Parathyroid adenoma (tissue), 2 donors: ENCODE measurements at regions not wholly inside any gene's neighbourhood (a gene's known extent, or its start where the extent isn't known, plus 50 kb on each side); places are given as distances from the start of the nearest gene placed in this dataset.

Source experiments
- H2AFZ ChIP-seq: fragments of 300-600 bp; sonication (generic); one replicate; pipeline ENCODE4 v1.7.0; 2017; ENCODE audit warnings: antibody characterized with exemption, mild to moderate bottlenecking
- H3K27ac ChIP-seq: fragments of 300-600 bp; sonication (generic); one replicate; pipeline ENCODE4 v1.7.0; 2017
- H3K27me3 ChIP-seq: fragments of 300-600 bp; sonication (generic); one replicate; pipeline ENCODE4 v1.7.0; 2017; ENCODE audit warnings: low read length; ENCODE audit not compliant: control insufficient read depth, insufficient read depth
- H3K36me3 ChIP-seq: fragments of 300-600 bp; sonication (generic); one replicate; pipeline ENCODE4 v1.7.0; 2017; ENCODE audit warnings: low read length; ENCODE audit not compliant: control insufficient read depth, insufficient read depth
- H3K4me1 ChIP-seq: fragments of 300-600 bp; sonication (generic); one replicate; pipeline ENCODE4 v1.7.0; 2017; ENCODE audit warnings: control low read depth
- H3K4me2 ChIP-seq: fragments of 300-600 bp; sonication (generic); one replicate; pipeline ENCODE4 v1.7.0; 2017; ENCODE audit warnings: low read length
- H3K4me3 ChIP-seq: fragments of 300-600 bp; sonication (generic); one replicate; pipeline ENCODE4 v1.7.0; 2017; ENCODE audit warnings: low read depth, low read length
- H3K79me2 ChIP-seq: fragments of 300-600 bp; sonication (generic); one replicate; pipeline ENCODE4 v1.7.0; 2017; ENCODE audit warnings: control low read depth
- H3K9ac ChIP-seq: fragments of 300-600 bp; sonication (generic); one replicate; pipeline ENCODE4 v1.7.0; 2017; ENCODE audit warnings: mild to moderate bottlenecking
- H3K9me3 ChIP-seq: fragments of 300-600 bp; sonication (generic); one replicate; pipeline ENCODE4 v1.7.0; 2017; ENCODE audit warnings: low read length; ENCODE audit not compliant: control insufficient read depth
- CTCF ChIP-seq: fragments of 300-600 bp; sonication (generic); IDR thresholded peaks from one replicate; pipeline ENCODE4 v1.7.0; 2017; ENCODE audit warnings: antibody characterized with exemption, mild to moderate bottlenecking
- donor health status: primary hyperparathyroidism.

DNA sequence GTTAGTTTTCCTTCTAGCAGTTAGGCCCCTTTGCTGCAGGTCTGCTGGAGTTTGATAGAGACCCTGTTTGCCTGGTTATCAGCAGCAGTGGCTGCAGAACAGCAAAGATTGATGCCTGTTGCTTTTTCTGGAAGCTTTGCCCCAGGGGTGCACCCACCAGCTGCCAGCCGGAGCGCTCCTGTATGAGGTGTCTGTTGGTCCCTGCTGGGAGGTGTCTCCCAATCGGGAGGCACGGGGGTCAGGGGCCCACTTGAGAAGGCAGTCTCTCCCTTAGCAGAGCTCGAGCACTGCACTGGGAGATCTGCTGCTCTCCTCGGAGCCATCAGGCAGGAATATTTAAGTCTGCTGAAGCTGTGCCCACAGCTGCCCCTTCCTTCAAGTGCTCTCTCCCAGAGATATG, 825.3 kb upstream of the GRM7 start:
- Histone ChIP-seq H3K4me1 (no peaks in the 10 kb centered on the region), H3K9me3 (no peaks in the 10 kb centered on the region), H3K27ac (no peak overlapping the region), H3K79me2 (no peaks in the 10 kb centered on the region), H3K9ac (no peak overlapping the region), H3K27me3 (no peaks in the 10 kb centered on the region), H3K4me3 (no peak overlapping the region), H3K36me3 (no peaks in the 10 kb centered on the region), H3K4me2 (no peak overlapping the region), H2AFZ (no peak overlapping the region)
- TF ChIP-seq CTCF, result no peak

DNA sequence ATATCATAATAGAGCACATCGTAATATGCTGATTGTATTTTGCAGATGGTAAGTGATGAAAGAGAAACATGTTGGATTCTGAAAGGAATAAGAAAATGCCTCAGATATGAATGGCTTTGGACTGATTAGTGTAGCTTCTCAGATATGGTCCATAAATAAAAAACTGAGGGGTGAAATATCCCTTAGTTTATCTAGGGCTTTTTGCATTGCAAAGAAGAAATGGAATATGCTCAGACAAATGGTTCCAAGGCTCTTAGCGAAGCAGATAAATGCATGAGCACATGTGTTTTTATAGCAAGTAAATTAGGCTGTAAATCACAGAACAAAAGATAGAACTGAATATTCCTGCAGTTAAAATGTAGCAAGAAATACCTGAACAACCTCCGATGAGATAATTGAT, 820.9 kb upstream of the GRM7 start:
- no peaks in the 10 kb centered on the region for H3K9me3 ChIP-seq
- no peaks in the 10 kb centered on the region for H3K27me3 ChIP-seq
- no peaks in the 10 kb centered on the region for H3K4me1 ChIP-seq
- no peak overlapping the region for H3K4me3 ChIP-seq
- TF ChIP-seq CTCF, result no peak
- H3K36me3 ChIP-seq, result no peaks in the 10 kb centered on the region
- H3K79me2 ChIP-seq, result no peaks in the 10 kb centered on the region
- no peak overlapping the region for H2AFZ ChIP-seq
- H3K4me2 ChIP-seq, result no peak overlapping the region
- H3K27ac ChIP-seq, result no peak overlapping the region
- no peak overlapping the region for H3K9ac ChIP-seq

GRCh38 chr3:6041894-6042293, 819.0 kb upstream of the GRM7 start:
- TF ChIP-seq CTCF, result no peak
- H3K4me3 ChIP-seq, result no peak overlapping the region
- H3K36me3 ChIP-seq, result no peaks in the 10 kb centered on the region
- H3K4me2 ChIP-seq, result no peak overlapping the region
- H3K9ac ChIP-seq, result no peak overlapping the region
- H3K79me2 ChIP-seq, result no peaks in the 10 kb centered on the region
- H3K9me3 ChIP-seq, result no peaks in the 10 kb centered on the region
- H3K4me1 ChIP-seq, result no peaks in the 10 kb centered on the region
- no peaks in the 10 kb centered on the region for H3K27me3 ChIP-seq
- H2AFZ ChIP-seq, result no peak overlapping the region
- H3K27ac ChIP-seq, result no peak overlapping the region

DNA sequence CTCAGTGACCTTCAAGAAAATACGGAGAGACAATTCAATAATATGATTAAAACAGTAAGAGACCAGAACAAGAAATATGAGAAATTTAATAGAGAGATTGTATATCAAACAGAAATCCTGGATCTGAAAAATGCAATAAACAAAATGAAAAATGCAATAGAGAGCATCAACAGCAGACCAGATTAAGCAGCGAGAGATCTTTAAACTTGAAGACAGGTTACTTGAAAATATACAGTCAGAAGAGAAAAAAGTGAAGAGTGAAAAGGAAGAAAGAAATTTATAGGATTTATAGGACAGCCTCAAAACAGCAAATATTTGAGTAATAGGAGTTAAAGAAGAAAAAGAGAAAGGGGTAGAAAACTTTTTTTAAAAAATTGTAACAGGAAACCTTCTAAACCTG, 813.9 kb upstream of the GRM7 start:
- no peak overlapping the region for H3K4me2 ChIP-seq
- H3K36me3 ChIP-seq, result no peaks in the 10 kb centered on the region
- H3K27ac ChIP-seq, result no peak overlapping the region
- no peak overlapping the region for H3K9ac ChIP-seq
- H3K27me3 ChIP-seq, result no peaks in the 10 kb centered on the region
- H3K9me3 ChIP-seq, result no peaks in the 10 kb centered on the region
- H3K4me1 ChIP-seq, result no peaks in the 10 kb centered on the region
- no peak overlapping the region for H2AFZ ChIP-seq
- TF ChIP-seq CTCF, result no peak
- H3K79me2 ChIP-seq, result no peaks in the 10 kb centered on the region
- H3K4me3 ChIP-seq, result no peak overlapping the region

GRCh38 chr3:6060251-6060650, 800.7 kb upstream of the GRM7 start:
- Histone ChIP-seq H3K36me3 (no peaks in the 10 kb centered on the region), H3K9ac (no peak overlapping the region), H3K27ac (no peak overlapping the region), H3K27me3 (no peaks in the 10 kb centered on the region), H3K79me2 (no peaks in the 10 kb centered on the region), H3K4me3 (no peak overlapping the region), H3K9me3 (no peaks in the 10 kb centered on the region), H3K4me2 (no peak overlapping the region), H3K4me1 (no peaks in the 10 kb centered on the region), H2AFZ (no peak overlapping the region)
- TF ChIP-seq CTCF, result no peak
